RWPE2 (cell line): ENCODE measurements at regions not wholly inside any gene's neighbourhood (a gene's known extent, or its start where the extent isn't known, plus 50 kb on each side); places are given as distances from the start of the nearest gene placed in this dataset.

ENCODE experiments used
- ATAC-seq: fragments of 200-7000 bp; cut with Tn5 transposase; 3 replicates; pipeline ENCODE4 v1.9.1; 2021; ENCODE audit warnings: low read depth
- DNase-seq: peaks from one replicate; pipeline ENCODE4 v3.0.0-alpha.2; 2020; ENCODE audit warnings: low spot score
- H3K27ac ChIP-seq: fragments of 450-650 bp; 2 replicates; pipeline ENCODE4 v1.5.1; 2017; ENCODE audit warnings: mild to moderate bottlenecking; ENCODE audit not compliant: poor library complexity, severe bottlenecking
- H3K27me3 ChIP-seq: fragments of 250-450 bp; sonication (Bioruptor Pico); 2 replicates; pipeline ENCODE4 v1.5.1; 2021; ENCODE audit warnings: mild to moderate bottlenecking, moderate library complexity; ENCODE audit not compliant: insufficient read depth, poor library complexity, severe bottlenecking
- H3K36me3 ChIP-seq: fragments of 250-450 bp; sonication (Bioruptor Pico); 2 replicates; pipeline ENCODE4 v1.5.1; 2020; ENCODE audit warnings: low read depth, mild to moderate bottlenecking, moderate library complexity
- H3K4me1 ChIP-seq: fragments of 250-450 bp; sonication (Bioruptor Pico); 2 replicates; pipeline ENCODE4 v1.5.1; 2021; ENCODE audit warnings: mild to moderate bottlenecking, moderate library complexity; ENCODE audit not compliant: insufficient read depth, poor library complexity, severe bottlenecking
- H3K4me3 ChIP-seq: fragments of 250-450 bp; sonication (Bioruptor Pico); 2 replicates; pipeline ENCODE4 v1.5.1; 2021; ENCODE audit warnings: mild to moderate bottlenecking, moderate library complexity; ENCODE audit not compliant: severe bottlenecking
- H3K9me3 ChIP-seq: fragments of 250-450 bp; sonication (Bioruptor Pico); 2 replicates; pipeline ENCODE4 v1.5.1; 2021; ENCODE audit warnings: mild to moderate bottlenecking, moderate library complexity; ENCODE audit not compliant: severe bottlenecking
- TF ChIP-seq, protein P1 (sequence below): fragments of 450-650 bp; IDR thresholded peaks from one replicate; pipeline ENCODE4 v1.5.1; 2017; ENCODE audit warnings: mild to moderate bottlenecking, moderate library complexity; ENCODE audit not compliant: poor library complexity, severe bottlenecking

DNA sequence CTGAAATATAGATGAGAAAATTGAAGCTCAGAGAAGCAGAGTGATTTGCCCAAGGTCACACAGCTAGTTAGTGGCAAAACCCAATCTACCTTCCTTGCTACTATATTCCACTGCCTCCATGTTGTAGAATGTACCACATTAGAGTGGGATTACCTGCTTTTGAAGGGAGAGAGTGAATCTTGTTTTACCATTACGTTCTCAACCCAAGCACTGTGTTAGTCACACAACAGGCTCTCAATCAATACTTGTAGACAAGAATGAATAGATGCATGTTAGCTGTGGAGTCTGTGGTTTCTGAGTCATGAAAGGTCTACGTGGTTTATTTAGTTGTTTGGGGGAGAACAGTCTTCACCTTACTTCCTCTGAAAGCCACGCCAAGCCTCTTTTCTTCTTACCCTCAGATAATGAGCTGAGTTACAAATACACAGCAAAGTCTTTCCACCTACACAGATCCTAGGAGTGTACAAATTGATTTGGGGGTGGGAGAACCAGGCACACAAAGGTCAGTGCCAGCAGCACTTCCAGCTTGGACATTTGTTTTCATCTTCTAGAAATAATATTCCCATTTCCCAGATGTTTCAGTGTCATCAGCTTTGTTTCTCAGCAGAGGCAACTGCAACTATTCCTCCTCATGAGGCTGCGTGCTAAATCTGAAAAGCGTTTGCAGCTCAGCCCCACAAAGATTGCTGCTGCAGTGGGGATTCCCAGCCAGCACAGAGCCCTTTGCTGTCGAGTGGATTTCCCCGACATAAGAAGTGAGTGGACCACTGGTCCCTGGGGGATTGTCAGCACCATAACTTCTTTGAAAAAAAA is 71.5 kb upstream of the ADO start:
- H3K27me3 ChIP-seq: no peaks in the 10 kb centered on the region
- H3K4me3 ChIP-seq: no peak overlapping the region
- ATAC-seq: peak; percentile 95
- TF ChIP-seq, protein P1, sequence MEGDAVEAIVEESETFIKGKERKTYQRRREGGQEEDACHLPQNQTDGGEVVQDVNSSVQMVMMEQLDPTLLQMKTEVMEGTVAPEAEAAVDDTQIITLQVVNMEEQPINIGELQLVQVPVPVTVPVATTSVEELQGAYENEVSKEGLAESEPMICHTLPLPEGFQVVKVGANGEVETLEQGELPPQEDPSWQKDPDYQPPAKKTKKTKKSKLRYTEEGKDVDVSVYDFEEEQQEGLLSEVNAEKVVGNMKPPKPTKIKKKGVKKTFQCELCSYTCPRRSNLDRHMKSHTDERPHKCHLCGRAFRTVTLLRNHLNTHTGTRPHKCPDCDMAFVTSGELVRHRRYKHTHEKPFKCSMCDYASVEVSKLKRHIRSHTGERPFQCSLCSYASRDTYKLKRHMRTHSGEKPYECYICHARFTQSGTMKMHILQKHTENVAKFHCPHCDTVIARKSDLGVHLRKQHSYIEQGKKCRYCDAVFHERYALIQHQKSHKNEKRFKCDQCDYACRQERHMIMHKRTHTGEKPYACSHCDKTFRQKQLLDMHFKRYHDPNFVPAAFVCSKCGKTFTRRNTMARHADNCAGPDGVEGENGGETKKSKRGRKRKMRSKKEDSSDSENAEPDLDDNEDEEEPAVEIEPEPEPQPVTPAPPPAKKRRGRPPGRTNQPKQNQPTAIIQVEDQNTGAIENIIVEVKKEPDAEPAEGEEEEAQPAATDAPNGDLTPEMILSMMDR: no peak
- peaks cover 14% of the 10 kb centered on the region for H3K4me1 ChIP-seq
- DNase-seq: no peak
- H3K9me3 ChIP-seq: no peaks in the 10 kb centered on the region
- H3K27ac ChIP-seq: no peak overlapping the region
- H3K36me3 ChIP-seq: no peaks in the 10 kb centered on the region

DNA sequence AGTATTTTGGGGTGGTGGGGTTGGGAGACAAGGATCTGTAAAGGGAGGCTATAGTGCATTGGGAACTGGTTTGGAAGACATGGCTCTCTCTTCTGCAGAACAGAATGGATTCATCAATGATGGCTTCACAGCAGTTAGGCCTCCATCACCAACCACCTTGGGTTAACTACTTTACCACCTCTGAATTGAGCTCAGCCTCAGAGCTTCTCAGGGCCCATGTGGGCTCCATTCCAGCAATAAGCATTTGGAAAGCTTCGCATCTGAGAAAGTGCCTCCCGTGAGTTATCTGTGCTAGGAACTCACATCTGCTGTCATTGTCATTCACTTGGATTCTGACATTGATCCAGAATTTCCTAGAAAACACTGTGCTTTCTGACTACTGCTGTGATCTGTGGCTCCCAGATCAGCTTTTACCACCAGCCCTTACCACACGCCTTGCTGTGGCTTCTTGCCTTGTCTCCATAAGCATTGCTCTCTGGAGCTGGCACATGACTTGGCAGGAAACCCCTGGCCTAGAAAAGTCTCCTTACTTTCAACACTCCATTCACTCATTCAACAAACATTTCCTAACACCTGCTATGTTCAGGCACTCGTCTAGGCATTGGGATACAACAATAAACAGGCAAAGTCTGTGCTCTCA is 70.7 kb upstream of the ADO start:
- no peak for ATAC-seq
- TF ChIP-seq, protein P1: no peak

DNA sequence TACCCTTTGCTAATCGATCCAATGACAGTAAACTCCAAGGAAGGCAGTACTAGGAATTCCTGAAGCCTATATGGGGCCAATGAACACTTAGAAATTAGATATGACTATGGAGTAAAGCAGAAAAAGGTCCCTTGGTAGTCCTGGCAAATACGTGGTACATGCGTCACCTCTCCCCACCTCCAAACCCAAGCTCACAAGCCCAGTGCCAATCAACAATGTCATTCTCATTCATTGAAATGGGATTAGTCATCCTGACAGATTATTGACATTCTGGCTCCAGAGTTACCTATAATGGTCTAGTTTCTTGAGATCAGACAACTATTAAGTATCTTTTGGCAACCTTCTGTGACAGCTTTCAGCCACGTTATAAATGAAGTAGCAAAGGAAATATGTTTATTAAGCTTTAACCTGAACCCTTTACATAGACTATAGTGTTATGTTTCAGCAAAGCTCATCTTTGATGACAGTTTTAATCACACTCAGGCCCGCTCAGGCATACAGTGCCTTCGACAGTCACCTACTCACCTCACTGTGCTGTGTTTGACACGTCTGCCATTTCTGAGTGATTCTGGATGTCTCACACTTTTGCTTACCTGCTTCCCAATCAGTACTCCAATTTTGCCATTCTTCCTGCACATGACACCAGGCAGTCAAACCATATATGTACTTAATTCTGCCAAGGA is 69.6 kb upstream of the ADO start:
- ATAC-seq: no peak
- Histone ChIP-seq H3K9me3 (no peaks in the 10 kb centered on the region), H3K27me3 (no peaks in the 10 kb centered on the region), H3K27ac (no peak overlapping the region), H3K36me3 (no peaks in the 10 kb centered on the region), H3K4me3 (no peak overlapping the region), H3K4me1 (peaks cover 15% of the 10 kb centered on the region)
- no peak for DNase-seq
- TF ChIP-seq, protein P1: no peak

More for the DNA sequence above, 70.7 kb upstream of the ADO start:
- no peaks in the 10 kb centered on the region for H3K9me3 ChIP-seq
- H3K4me3 ChIP-seq: no peak overlapping the region
- no peaks in the 10 kb centered on the region for H3K36me3 ChIP-seq
- no peak for DNase-seq
- H3K4me1 ChIP-seq: peaks cover 15% of the 10 kb centered on the region
- H3K27me3 ChIP-seq: no peaks in the 10 kb centered on the region
- H3K27ac ChIP-seq: no peak overlapping the region

DNA sequence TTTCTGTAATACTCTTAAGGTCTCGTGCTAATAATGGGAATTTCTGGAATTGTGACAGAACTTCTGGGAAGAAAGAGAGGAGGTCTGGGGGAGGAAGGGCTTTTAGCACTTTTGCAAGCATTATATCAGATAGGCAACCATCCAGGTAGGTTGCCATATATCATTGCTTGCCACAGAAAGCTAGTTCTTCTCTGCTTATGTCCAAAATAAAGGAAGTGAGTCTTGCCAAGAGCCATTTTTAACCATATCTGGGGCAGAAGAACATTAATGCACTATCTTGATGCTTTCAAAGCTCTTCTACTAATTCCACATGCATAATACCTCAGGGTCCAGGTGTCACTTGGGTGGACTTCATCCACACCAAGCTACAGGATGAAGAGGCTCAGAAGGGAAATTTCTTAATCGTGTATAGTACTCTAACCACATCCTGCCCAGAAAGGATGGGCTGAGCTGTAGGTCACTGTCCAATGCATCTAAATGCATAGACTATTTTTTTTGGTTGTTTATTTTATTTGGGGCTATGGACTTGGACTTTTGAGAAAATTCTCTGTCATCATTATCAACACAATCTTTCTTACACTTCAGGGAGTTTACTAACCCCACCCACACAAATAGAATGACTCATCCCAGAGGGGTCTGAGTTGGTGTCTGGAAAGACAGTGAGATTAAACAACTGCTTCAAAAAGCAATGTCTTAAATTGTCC is 68.9 kb upstream of the ADO start:
- no peak overlapping the region for H3K27ac ChIP-seq
- no peaks in the 10 kb centered on the region for H3K36me3 ChIP-seq
- H3K27me3 ChIP-seq: no peaks in the 10 kb centered on the region
- no peak for DNase-seq
- no peak overlapping the region for H3K4me3 ChIP-seq
- H3K4me1 ChIP-seq: peaks cover 15% of the 10 kb centered on the region
- ATAC-seq: 0 out of 3 replicates have a peak, but pooled peaks have one; percentile 26
- H3K9me3 ChIP-seq: no peaks in the 10 kb centered on the region
- TF ChIP-seq, protein P1: no peak
